ENCODE measurements at regions not wholly inside any gene's neighbourhood (a gene's known extent, or its start where the extent isn't known, plus 50 kb on each side); places are given as distances from the start of the nearest gene placed in this dataset.

DNA sequence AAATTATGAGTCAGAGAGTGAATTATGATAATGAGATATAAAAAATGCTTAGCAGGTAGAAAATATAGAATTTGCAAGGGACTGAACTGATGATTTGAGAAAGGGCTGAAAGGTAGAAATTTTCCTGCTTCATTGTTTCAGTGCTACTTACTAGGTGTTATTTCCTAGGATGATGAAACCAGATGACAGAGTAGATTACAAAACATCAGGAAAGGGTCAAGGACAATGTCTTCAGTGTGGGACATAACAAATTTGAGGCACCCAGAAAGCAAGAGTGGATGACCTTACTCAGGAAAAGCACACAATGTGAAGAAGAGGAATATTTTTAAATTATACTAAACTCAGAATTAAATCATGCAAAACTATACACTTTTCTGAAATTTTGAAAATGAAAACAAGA, 102.1 kb downstream of the SHCBP1 start:
- Histone ChIP-seq H3K9me3 (ENCODE audit: low read depth) (peaks cover 24% of the 10 kb centered on the region), H3K9ac (no peak overlapping the region), H3K79me2 (ENCODE audit: low read depth) (no peaks in the 10 kb centered on the region), H3K4me1 (no peaks in the 10 kb centered on the region), H2AFZ (replicated peaks) (no peak overlapping the region), H3F3A (ENCODE audit: low read depth) (no peaks in the 10 kb centered on the region), H3K4me2 (no peak overlapping the region), H3K27me3 (no peaks in the 10 kb centered on the region), H3K4me3 (no peak overlapping the region), H3K36me3 (peaks cover 3% of the 10 kb centered on the region), H4K20me1 (ENCODE audit: low read depth) (no peaks in the 10 kb centered on the region), H3K27ac (no peak overlapping the region)
- Mint-ChIP-seq H3K27ac (no peak overlapping the region), H3K36me3 (no peaks in the 10 kb centered on the region), H3K27me3 (ENCODE audit: insufficient read depth, low read depth) (no peaks in the 10 kb centered on the region), H3K4me1 (no peaks in the 10 kb centered on the region), H3K9me3 (no peaks in the 10 kb centered on the region), H3K4me3 (no peak overlapping the region)
- DNase-seq (ENCODE audit: low spot score) = no peak
- TF ChIP-seq EZH2 (IDR thresholded peaks at IDR 0.05) = no peak
- TF ChIP-seq EZH2phosphoT487 (IDR thresholded peaks at IDR 0.05) = no peak
- TF ChIP-seq, protein P1, sequence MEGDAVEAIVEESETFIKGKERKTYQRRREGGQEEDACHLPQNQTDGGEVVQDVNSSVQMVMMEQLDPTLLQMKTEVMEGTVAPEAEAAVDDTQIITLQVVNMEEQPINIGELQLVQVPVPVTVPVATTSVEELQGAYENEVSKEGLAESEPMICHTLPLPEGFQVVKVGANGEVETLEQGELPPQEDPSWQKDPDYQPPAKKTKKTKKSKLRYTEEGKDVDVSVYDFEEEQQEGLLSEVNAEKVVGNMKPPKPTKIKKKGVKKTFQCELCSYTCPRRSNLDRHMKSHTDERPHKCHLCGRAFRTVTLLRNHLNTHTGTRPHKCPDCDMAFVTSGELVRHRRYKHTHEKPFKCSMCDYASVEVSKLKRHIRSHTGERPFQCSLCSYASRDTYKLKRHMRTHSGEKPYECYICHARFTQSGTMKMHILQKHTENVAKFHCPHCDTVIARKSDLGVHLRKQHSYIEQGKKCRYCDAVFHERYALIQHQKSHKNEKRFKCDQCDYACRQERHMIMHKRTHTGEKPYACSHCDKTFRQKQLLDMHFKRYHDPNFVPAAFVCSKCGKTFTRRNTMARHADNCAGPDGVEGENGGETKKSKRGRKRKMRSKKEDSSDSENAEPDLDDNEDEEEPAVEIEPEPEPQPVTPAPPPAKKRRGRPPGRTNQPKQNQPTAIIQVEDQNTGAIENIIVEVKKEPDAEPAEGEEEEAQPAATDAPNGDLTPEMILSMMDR (IDR thresholded peaks at IDR 0.05) = no peak

GRCh38 chr16:46496701-46497100, 124.5 kb downstream of the SHCBP1 start:
- Histone ChIP-seq H3K36me3 (peaks cover 3% of the 10 kb centered on the region), H3K27ac (no peak overlapping the region), H3K4me1 (no peaks in the 10 kb centered on the region), H3F3A (ENCODE audit: low read depth) (no peaks in the 10 kb centered on the region), H3K4me3 (no peak overlapping the region), H3K9ac (no peak overlapping the region), H3K4me2 (no peak overlapping the region), H2AFZ (replicated peaks) (no peak overlapping the region), H3K79me2 (ENCODE audit: low read depth) (no peaks in the 10 kb centered on the region), H3K27me3 (no peaks in the 10 kb centered on the region), H4K20me1 (ENCODE audit: low read depth) (no peaks in the 10 kb centered on the region), H3K9me3 (ENCODE audit: low read depth) (peaks cover 33% of the 10 kb centered on the region)
- DNase-seq (ENCODE audit: low spot score) = no peak
- TF ChIP-seq EZH2phosphoT487 (IDR thresholded peaks at IDR 0.05) = no peak
- TF ChIP-seq, protein P1 (IDR thresholded peaks at IDR 0.05) = no peak
- no peak for TF ChIP-seq EZH2 (IDR thresholded peaks at IDR 0.05)
- H3K9me3 Mint-ChIP-seq = peaks cover 8% of the 10 kb centered on the region
- H3K27me3 Mint-ChIP-seq (ENCODE audit: insufficient read depth, low read depth) = no peaks in the 10 kb centered on the region
- no peaks in the 10 kb centered on the region for H3K36me3 Mint-ChIP-seq
- no peak overlapping the region for H3K4me3 Mint-ChIP-seq
- no peak overlapping the region for H3K27ac Mint-ChIP-seq
- H3K4me1 Mint-ChIP-seq = no peaks in the 10 kb centered on the region

DNA sequence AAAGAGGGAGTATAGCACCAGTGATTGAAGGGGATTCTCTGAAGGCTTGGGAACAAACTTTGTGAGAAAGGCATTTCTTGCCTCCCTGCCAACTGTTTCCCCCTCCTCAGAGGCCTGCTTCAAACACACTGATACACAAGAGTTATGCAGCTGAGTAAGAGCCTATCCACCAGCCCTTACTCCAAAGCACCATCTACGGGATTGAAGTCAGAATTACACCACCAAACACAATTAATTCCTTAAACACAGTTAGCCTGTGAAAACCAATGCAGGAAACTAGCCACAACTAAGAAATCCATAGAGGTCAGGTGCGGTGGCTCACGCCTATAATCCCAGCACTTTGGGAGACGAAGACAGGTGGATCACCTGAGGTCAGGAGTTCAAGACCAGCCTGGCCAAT, 138.3 kb downstream of the SHCBP1 start:
- Histone ChIP-seq H3K27me3 (no peaks in the 10 kb centered on the region), H3K36me3 (no peaks in the 10 kb centered on the region), H3K9me3 (ENCODE audit: low read depth) (peaks cover 52% of the 10 kb centered on the region)

More for the DNA sequence above, 138.3 kb downstream of the SHCBP1 start:
- H2AFZ ChIP-seq (replicated peaks) = no peak overlapping the region
- TF ChIP-seq, protein P1 (IDR thresholded peaks at IDR 0.05) = no peak
- no peak for TF ChIP-seq EZH2 (IDR thresholded peaks at IDR 0.05)
- TF ChIP-seq EZH2phosphoT487 (IDR thresholded peaks at IDR 0.05) = no peak
- no peaks in the 10 kb centered on the region for H3K4me1 ChIP-seq
- H3K4me2 ChIP-seq = no peak overlapping the region
- H3K4me1 Mint-ChIP-seq = no peaks in the 10 kb centered on the region
- H3K4me3 ChIP-seq = no peak overlapping the region
- H3K36me3 Mint-ChIP-seq = no peaks in the 10 kb centered on the region
- DNase-seq (ENCODE audit: low spot score) = no peak
- H3K9me3 Mint-ChIP-seq = peaks cover 37% of the 10 kb centered on the region
- no peaks in the 10 kb centered on the region for H3K79me2 ChIP-seq (ENCODE audit: low read depth)
- H3K4me3 Mint-ChIP-seq = no peak overlapping the region
- no peaks in the 10 kb centered on the region for H3F3A ChIP-seq (ENCODE audit: low read depth)
- no peak overlapping the region for H3K27ac ChIP-seq
- no peak overlapping the region for H3K27ac Mint-ChIP-seq
- H4K20me1 ChIP-seq (ENCODE audit: low read depth) = no peaks in the 10 kb centered on the region
- H3K9ac ChIP-seq = no peak overlapping the region
- peaks cover 2% of the 10 kb centered on the region for H3K27me3 Mint-ChIP-seq (ENCODE audit: insufficient read depth, low read depth)

Data from neural progenitor cell (in vitro differentiated cells).